ENCODE measurements at regions not wholly inside any gene's neighbourhood (a gene's known extent, or its start where the extent isn't known, plus 50 kb on each side); places are given as distances from the start of the nearest gene placed in this dataset.
A peak's percentile ranks its signal among the peaks of the same experiment; 100 is the strongest.
"Not testable (repeated sequence)": the region's sequence is repeated elsewhere in the genome, so short reads cannot be mapped to it uniquely, and the experiment has no call there.

DNA sequence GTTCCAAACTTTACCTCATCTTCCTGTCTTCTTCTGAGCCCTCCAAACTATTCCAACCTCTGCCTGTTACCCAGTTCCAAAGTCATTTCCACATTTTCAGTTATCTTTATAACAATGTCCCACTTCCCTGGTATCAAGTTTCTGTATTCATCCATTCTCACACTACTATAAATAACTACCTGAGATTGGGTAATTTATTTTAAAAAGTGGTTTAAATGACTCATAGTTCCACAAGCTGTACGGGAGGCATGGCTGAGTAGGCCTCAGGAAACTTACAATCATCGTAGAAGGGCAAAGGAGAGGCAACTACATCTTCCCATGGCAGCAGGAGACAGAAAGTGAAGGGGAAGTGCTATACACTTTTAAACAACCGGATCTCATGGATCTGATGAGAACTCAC lies 428.5 kb upstream of the RGS18 start:
- no peak for DNase-seq

DNA sequence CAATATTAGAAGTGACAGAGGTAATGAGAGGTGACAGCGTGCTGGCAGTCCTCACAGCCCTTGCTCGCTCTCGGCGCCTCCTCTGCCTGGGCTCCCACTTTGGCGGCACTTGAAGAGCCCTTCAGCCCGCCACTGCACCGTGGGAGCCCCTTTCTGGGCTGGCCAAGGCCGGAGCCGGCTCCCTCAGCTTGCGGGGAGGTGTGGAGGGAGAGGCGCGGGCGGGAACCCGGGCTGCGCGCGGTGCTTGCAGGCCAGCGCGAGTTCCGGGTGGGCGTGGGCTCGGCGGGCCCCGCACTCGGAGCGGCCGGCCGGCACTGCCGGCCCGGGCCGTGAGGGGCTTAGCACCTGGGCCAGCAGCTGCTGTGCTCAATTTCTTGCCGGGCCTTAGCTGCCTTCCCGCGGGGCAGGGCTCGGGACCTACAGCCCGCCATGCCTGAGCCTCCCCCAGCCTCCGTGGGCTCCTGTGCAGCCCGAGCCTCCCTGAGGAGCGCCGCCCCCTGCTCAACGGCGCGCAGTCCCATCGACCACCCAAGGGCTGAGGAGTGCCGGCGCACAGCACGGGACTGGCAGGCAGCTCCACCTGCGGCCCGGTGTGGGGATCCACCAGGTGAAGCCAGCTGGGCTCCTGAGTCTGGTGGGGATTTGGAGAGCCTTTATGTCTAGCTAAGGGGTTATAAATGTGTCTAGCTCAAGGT lies 426.5 kb upstream of the RGS18 start:
- DNase-seq: peak in 1 of 58 donors; percentile 1

DNA sequence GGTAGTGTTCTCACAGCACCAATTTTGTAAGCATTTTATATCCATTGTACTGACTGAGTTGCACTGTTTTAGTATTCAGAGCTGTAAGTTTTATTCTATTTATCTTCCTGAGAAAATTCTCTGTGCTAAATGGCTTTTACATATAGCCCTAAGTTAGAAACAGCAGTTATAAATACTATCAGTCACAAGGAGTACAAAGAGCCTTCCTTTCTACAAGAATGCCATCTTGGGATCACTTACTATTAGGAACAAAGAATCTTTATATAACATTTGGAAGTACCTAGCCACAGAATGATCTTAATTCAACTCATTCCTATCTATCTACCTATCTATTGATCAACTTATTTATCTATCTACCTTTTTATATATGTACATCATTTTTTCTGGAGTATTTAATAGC lies 423.9 kb upstream of the RGS18 start:
- no peak for DNase-seq

DNA sequence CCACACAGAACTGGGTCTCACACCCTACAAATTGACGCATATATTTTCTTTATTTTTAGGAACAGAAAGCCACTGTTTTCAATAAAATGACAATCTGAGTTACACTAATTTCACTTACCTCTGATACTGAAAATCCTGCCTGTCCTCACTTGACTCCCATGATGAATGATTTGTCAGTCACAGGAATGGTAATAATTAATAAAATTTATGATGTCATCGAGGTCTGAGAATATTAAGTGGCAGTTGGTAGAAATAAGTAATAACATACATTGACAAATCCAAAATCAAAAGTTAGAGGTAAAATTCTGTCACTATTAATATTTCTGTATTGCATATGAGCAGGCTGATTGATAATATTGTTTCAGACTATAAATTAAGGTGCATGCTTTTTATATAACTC lies 418.7 kb upstream of the RGS18 start:
- no peak for DNase-seq

DNA sequence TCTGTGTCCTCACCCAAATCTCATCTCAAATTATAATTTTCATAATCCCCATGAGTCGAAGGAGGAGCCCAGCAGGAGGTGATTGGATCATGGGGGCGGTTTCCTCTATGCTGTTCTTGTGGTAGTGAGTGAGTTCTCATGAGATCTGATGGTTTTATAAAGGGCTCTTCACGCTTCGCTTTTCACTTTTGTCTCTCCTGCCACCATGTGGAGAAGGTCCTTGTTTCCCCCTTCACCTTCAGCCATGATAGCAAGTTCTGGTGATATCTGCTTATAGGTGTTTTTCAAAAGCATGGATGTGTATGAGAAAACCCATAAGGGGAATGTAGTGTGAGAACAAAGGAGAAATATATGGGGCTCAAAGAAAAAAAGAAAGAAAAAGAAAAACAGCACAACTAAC lies 405.9 kb upstream of the RGS18 start:
- DNase-seq: no peak

DNA sequence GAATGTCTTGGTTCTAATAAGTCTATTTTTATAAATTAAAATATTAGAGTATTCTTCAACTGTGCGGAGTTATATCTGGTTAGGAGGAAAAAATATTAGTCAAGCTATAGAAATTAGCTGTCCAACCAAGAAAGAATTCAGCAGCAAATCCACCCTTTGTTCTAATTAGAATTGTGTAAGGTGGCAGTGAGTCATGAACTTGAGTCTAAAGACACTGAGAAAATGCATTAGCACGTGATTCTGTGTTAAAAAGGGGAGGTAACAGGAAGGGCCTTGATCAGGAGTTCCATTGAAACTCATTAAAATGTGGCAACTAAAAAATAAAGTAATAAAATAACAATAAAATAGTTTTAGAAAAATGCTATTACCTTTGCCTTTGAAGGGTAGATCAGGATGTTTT lies 398.2 kb upstream of the RGS18 start:
- no peak for DNase-seq

DNA sequence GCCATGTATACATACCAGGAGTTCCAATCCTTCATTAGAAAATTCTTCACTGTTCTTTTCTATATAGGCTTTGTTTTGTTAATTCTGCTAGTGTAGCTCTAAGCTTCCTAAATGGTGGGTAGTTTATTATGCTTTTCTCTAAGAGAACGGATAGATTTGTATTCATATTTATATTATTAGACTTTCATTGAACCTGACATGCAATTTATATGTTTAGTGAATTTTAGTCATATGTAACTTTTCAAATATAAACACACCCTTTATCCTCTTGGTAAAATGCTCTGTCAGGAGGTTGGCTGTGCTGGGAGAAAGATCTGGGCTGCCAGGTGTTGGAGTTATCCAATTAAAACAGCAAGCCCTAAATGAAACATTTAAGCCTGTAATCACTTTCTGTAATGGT lies 369.7 kb upstream of the RGS18 start:
- DNase-seq: no peak

DNA sequence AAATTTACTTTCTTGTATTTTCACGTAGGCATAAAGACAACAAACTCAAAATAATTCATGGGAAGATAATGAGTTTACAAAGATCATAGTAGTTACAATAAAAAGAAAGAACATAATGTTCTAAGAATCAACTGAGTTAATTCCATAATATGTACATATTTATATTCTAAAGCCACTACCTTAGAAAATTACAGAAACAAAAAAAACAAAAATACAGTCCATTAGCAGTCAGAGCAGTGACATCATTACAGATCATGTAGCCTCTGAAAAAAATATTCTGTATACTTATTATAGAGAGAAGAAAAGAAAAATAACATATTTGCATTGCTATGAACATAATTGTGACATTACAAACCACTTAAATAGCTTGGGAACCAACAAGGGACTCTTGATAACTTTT lies 360.1 kb upstream of the RGS18 start:
- no peak for DNase-seq

DNA sequence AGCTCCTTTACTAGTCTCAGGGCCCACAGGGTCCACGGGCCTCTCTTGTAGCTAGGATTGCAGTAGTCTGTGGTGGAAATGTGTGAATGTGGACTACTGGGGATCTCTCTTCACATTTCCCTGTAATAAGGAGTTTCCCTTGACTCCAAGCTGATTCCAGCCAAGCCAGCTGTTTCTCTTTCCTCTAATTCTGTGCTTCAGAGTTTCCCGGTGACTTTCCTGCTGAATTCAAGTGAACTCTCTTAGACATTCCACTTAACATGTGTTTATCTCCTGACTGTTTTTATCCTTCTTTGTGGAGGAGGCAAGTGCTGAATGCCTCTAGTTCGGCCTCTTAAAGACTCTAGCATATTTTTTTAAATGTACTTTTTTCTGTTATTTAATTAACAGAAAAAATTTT lies 354.0 kb upstream of the RGS18 start:
- DNase-seq: no peak

DNA sequence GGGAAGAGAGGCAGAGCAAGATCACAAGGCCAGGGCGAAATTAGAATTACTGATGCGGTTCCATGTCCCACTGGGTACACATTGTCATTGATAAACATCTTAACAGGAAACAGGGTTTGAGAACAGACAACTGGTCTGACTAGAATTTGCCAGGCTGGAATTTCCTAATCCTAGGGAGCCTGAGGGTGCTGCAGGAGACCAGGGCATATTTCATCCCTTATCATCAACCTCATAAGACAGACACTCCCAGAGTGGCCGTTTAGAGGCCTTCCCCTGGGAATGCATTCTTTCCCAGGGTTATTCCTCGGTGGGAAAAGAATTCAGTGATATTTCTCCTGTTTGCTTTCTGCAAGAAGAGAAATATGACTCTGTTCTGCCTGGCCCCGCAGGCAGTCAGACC lies 344.7 kb upstream of the RGS18 start:
- DNase-seq: not testable (repeated sequence)

DNA sequence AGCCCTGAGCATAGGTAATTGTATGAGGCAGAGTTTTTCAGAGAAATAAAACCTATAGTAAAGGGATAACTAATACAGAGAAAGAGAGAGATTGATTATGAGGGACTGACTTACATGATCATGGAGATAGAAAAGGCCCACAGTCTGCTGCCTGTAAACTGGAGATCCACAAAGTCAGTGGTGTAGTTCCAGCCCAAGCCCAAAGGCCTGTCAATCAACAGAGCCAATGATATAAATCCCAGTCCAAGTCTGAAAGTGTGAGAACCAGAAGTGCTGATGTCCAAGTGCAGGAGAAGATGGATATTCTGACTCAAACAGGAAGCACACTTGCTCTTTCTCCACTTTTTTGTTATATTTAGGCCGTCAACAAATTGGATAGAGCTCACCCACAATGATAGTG lies 340.1 kb upstream of the RGS18 start:
- DNase-seq: no peak

DNA sequence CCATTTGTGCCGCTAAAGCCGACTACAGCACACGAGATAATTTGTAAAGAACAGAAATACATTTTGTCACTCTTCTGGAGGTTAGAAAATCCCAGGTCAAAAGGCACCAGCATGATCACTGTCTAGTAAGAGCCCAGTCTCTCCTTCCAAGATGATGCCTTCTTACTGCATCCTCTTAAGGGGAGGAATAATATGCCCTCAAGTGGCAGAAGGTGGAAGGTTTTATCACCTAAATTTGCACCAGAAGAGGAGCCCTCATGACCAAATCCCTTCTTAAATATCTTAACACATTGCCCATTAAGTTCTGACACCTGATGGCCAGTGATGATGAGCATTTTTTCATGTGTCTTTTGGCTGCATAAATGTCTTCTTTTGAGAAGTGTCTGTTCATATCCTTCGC lies 326.7 kb upstream of the RGS18 start:
- no peak for DNase-seq

DNA sequence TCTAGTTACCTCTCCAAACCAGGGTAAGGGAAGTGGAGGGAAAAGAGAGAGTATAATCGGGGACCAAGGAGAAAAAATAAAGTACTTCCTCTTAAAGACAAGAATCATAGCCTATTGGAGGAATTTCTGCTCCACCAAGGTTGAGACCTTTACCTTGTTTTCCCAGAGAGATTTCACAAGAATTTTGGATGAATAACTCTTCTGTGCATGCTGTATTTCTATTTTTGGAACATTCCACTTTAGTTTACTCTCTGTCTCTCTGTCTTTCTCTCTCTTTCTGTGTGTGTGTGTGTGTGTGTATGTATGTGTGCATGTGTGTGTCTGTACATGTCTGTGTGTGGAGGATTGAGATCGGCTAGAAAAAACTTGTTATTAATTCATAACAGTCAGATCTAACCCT lies 318.4 kb upstream of the RGS18 start:
- DNase-seq: no peak

DNA sequence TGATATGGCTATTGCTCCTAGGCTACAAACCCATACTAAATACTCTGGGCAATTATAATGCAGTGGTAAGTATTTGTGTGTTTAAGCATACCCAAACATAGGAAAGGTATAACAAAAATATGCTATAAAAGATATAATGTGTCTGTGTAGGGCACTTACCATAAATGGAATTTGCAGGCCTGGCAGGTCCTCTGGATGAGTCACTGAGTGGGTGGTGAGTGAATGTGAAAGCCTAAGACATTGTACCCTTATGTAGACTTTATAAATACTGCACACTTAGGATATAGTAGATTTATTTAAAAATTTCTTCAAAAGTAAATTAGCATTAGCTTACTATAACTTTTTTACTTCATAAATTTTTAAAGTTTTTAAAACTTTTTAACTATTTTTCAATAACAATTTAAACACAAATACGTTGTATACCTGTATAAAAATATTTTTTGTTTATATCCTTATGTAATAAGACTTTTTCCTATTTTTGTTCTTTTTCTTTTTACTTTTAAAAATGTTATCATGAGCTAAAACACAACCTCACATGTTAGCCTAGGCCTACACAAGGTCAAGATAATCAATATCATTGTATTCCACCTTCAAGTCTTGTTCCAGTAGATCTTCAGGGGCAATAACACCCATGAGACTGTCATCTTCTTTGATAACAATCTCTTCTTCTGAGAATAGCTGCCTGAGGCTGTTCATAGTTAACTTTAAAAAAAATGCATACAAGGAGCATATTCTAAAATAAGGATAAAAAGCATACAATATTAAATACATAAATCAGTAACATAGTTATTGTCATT lies 306.3 kb upstream of the RGS18 start:
- peak in 1 of 58 donors; percentile 9 for DNase-seq

DNA sequence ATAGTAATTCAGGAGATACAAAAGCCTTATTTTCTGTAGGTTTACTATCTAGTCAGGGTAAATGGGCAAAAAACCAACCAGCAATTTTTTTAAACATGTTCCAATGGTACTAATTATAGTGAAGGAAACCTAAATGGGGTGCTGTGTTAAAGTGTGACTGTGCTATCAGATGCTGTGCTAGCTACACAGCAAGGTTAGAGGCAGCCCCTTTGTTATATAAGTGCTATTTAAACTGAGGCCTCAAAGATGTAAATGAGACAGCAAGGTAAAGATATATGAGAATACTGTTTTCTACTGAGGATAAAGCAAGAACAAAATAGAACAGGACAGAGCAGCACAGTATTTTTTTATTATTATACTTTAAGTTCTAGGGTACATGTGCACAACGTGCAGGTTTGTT lies 305.4 kb upstream of the RGS18 start:
- DNase-seq: no peak

DNA sequence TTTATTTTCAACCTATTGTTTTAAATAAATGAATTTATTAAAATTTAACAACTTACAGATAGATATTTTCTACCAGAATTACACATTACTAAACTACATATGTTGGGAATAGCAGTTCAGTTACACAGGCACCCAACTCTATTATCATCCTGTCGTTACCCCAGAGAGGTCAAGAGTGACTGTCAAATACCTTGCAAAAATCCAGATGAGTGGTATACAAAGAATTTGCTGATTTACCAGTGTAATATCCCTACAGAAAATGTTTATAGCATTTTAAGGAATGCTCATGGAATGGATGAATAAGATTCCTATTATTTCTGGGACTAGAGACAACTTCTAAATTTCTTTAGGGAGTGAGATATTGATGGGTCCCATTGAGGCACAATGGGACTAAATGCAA lies 300.7 kb upstream of the RGS18 start:
- DNase-seq: no peak

DNA sequence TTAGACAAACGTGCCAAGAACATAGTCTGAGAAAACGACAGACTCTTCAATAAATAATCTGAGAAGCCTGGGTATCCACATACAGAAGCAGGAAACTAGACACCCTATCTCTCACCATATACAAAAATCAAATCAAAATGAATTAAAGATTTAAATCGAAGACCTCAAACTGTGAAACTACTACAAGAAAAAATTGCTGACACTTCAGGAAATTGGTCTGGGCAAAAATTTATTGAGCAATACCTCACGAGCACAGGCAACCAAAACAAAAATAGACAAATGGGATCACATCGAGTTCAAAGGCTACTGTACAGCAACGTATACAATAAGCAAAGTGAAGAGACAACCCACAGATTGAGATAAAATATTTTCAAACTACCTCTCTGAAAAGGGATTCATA lies 292.8 kb upstream of the RGS18 start:
- DNase-seq: no peak

DNA sequence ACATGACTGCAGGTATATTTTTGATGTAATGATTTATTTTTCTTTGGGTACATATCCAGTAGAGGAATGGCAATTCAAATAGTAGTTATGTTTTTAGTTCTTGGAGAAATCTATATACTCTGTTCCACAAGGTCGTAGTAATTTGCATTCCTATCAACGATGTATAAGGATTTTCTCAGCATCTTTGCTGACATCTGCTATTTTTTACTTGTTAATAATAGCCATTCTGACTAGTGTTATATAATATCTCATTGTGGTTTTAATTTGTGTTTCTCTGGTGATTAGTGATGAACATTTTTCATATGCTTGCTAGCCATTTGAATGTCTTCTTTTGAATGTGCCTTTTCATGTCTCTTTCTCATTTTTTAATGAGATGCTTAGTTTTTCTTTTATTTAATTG lies 292.1 kb upstream of the RGS18 start:
- no peak for DNase-seq

DNA sequence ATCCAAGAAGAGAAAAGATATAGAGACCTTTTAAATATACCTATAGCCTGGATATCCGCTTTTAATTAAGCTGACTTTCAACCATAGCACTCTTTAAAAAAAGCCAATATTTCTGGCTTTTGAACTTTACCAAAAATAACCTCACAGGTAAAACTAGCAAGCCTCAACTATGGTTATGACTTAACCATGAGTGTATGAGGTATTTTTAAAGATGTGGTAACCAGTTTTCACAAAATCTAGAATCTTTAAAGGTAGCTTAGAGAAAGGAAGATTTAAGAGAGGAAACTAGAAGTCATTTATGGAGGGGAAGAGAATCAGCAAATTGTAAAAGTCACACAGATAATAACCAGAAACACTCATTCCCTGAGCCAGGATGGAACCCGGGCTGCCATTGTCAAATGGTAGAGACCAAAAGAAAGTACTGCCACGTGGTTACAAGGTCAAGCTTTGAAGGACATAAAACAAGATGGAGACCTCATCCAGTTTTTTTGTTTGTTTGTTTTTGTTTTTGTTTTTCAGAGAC lies 288.4 kb upstream of the RGS18 start:
- no peak for DNase-seq

DNA sequence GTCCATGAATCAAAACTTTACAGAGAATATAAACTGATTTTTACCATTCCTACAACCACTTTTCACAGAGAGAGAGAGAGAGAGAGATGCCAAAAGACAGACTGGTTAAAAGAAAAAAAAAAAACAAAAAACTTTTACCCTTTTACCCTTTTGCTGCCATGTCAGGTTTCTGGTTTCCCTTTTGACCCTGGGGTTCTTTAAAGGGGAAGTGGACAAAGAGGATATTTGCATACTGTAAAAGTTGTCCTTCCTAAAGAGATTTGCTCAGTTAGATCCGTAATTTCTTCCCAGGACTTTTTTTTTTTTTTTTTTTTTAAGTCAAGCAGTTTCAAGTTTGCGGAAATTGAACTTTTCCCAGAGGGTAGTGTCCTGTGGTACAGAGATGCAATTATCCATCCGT lies 287.8 kb upstream of the RGS18 start:
- DNase-seq: no peak

DNA sequence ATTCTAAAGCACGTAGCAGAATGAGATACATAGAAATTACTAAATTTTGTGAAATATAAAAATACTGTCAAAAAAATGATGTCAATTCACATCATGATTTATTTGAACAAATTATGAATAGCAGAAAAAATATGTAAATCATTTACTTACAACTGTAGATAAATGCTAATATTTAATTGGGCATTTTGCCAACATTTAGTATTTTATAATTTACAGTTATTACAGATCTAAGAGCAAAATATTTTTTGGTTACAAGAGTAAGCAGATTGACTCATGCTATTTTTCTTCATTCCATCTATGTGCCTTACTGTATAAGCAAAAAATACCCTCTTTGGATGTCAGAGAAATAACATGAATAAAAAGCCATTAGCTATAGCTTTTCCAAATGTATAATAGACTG lies 282.3 kb upstream of the RGS18 start:
- DNase-seq: no peak

DNA sequence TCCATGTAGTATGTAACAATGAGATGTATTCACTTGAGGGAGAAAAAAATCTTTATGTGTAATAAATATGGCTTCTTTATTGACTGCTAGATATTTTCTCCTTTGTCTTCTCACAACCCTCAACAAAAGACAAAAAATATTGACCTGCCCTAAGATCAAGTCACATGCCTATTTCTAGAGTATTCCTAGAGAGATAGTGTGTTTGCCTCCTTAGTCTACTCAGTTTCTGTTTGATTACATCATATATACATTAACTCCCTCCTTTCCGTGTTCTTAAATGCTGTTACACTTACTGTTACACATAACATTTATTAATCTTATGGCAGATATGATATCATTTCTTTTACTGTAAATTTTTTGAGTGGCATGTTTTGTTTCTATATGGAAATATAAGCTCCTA lies 281.6 kb upstream of the RGS18 start:
- no peak for DNase-seq

DNA sequence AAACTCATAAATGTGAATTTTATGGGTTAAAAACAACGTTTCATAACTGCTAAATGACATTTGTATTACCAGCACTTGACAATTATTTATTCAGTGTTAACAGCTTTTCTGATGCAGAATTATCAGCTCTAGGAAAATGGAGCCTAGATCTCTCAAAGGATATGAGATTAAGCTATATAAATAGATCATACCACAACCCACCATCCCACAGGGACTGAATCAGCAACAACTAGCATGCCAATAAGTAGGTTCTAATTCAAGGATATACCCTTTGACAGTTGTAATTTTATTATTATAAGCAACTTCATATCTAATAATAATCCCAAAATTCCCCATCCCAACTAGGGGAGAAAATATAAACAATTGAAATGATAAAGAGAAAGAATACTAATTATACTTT lies 275.4 kb upstream of the RGS18 start:
- no peak for DNase-seq

All from anterior cingulate cortex (tissue), 58 donors.